Panc1 (cell line): ENCODE measurements at regions not wholly inside any gene's neighbourhood (a gene's known extent, or its start where the extent isn't known, plus 50 kb on each side); places are given as distances from the start of the nearest gene placed in this dataset.

Source experiments
- ATAC-seq: fragments of 200-7000 bp; cut with Tn5 transposase; 2 replicates; pipeline ENCODE4 v1.9.1; 2020; ENCODE audit warnings: mild to moderate bottlenecking, moderate library complexity
- BruUV-seq: library from RNA; stranded (reverse); fragments of 400-500 nt; replicated peaks from 2 replicates; lab custom pipeline; 2021; lab: Mats Ljungman, UMichigan
- CTCF ChIA-PET: fragments of 300-600 bp; sonication (Branson Sonifier 250); formaldehyde crosslinking; loops from one replicate; lab custom pipeline; 2022; ENCODE audit warnings: antibody characterized with exemption; lab: Charles Lee
- POLR2A ChIA-PET: fragments of 300-600 bp; sonication (Branson Sonifier 250); formaldehyde crosslinking; loops from one replicate; lab custom pipeline; 2022; ENCODE audit warnings: antibody characterized with exemption; lab: Charles Lee
- DNase-seq: peaks from one replicate; pipeline ENCODE4 v3.0.0-alpha.2; 2010; ENCODE audit warnings: low read depth, low spot score
- H3K27ac ChIP-seq: 2 replicates; pipeline ENCODE4 v1.5.1; 2011; ENCODE audit warnings: mild to moderate bottlenecking, low read length, inconsistent platforms
- H3K27me3 ChIP-seq: fragments of 200-500 bp; sonication (Bioruptor generic); 2 replicates; pipeline ENCODE4 v1.6.0; 2014; ENCODE audit warnings: low read length, inconsistent platforms; ENCODE audit not compliant: control insufficient read depth, insufficient read depth
- H3K36me3 ChIP-seq: fragments of 200-500 bp; sonication (Bioruptor generic); 2 replicates; pipeline ENCODE4 v1.5.1; 2014; ENCODE audit warnings: inconsistent platforms, mild to moderate bottlenecking, low read length, moderate library complexity; ENCODE audit not compliant: control insufficient read depth, insufficient read depth
- H3K4me1 ChIP-seq: 2 replicates; pipeline ENCODE4 v1.5.1; 2011; ENCODE audit warnings: inconsistent platforms, mild to moderate bottlenecking, low read length, moderate library complexity; ENCODE audit not compliant: control insufficient read depth, insufficient read depth
- H3K4me3 ChIP-seq, 2 experiments: 2 replicates each; pipeline ENCODE4 v1.5.1; 2011 to 2012; ENCODE audit warnings: low read depth in 2 of 2, low read length in 2 of 2, mild to moderate bottlenecking in 2 of 2, inconsistent platforms in 1 of 2, moderate library complexity in 1 of 2
- H3K9me3 ChIP-seq: fragments of 200-500 bp; sonication (Bioruptor generic); 2 replicates; pipeline ENCODE4 v1.5.1; 2014; ENCODE audit warnings: low read depth, mild to moderate bottlenecking, inconsistent platforms, low read length, moderate library complexity; ENCODE audit not compliant: control insufficient read depth, insufficient read depth
- POLR2AphosphoS5 ChIP-seq: IDR thresholded peaks from 2 replicates; pipeline ENCODE4 v1.6.1; 2012; ENCODE audit warnings: mild to moderate bottlenecking, low read depth, low read length, moderate library complexity
- SIN3A ChIP-seq: IDR thresholded peaks from 2 replicates; pipeline ENCODE4 v1.6.1; 2012; ENCODE audit warnings: low read depth, mild to moderate bottlenecking, low read length, moderate library complexity, borderline replicate concordance; ENCODE audit not compliant: insufficient read depth
- TCF7L2 ChIP-seq: IDR thresholded peaks from 2 replicates; pipeline ENCODE4 v1.6.1; 2011; ENCODE audit warnings: mild to moderate bottlenecking, low read depth, low read length, inconsistent platforms
- in situ Hi-C: cut with HindIII; loops from 2 replicates; pipeline ENCODE4 v1.10.0; 2016; ENCODE audit warnings: low sequenced_read_pairs, low pct_unique_long_range_greater_than_20kb
- intact Hi-C: fragments of 100-400 bp; cut with micrococcal nuclease; formaldehyde crosslinking; loops from one replicate; pipeline ENCODE4 v1.10.0; 2022; ENCODE audit not compliant: unreplicated experiment
- TF ChIP-seq, protein P1 (sequence below): fragments of 450-650 bp; IDR thresholded peaks from 2 replicates; pipeline ENCODE4 v1.5.1; 2017; ENCODE audit warnings: mild to moderate bottlenecking
- TF ChIP-seq, protein P2 (sequence below), 2 experiments: IDR thresholded peaks; 2 replicates each; pipeline ENCODE4 v1.6.1; 2011 to 2012; ENCODE audit warnings: low read depth in 2 of 2, control low read depth in 1 of 2, low read length in 1 of 2, mild to moderate bottlenecking in 1 of 2, moderate library complexity in 1 of 2; ENCODE audit not compliant: insufficient read depth in 1 of 2

DNA sequence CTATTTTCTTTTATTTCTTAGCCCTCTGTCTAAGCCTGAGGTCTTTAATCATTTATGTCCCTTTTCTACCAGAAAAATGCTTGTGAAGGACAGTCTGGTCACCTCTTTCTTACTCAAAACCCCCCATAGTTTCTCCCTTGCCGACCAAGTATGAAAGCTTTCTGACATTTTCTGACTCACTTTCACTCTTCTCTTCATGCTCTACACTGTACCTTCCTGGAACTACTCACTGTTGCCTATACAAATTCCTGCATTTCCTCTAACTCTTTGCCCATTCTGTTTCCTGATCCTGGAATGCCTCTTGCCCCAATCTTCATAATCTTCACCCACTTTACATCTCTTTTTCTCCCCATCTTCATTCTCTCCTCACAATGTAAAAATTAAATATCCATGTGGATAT is 380.0 kb downstream of the HHIPL2 start:
- ChIA-PET CTCF (no interaction called here), POLR2A (no interaction called here)
- ATAC-seq (no peak), DNase-seq (no peak)
- H3K27ac ChIP-seq = no peak overlapping the region
- BruUV-seq = no TSS peak
- H3K9me3 ChIP-seq = peaks cover 2% of the 10 kb centered on the region; the same call in 1 of the 2 replicates
- H3K27me3 ChIP-seq = no peaks in the 10 kb centered on the region
- H3K36me3 ChIP-seq = no peaks in the 10 kb centered on the region
- intact Hi-C loops = no loop called here
- TF ChIP-seq, protein P1, sequence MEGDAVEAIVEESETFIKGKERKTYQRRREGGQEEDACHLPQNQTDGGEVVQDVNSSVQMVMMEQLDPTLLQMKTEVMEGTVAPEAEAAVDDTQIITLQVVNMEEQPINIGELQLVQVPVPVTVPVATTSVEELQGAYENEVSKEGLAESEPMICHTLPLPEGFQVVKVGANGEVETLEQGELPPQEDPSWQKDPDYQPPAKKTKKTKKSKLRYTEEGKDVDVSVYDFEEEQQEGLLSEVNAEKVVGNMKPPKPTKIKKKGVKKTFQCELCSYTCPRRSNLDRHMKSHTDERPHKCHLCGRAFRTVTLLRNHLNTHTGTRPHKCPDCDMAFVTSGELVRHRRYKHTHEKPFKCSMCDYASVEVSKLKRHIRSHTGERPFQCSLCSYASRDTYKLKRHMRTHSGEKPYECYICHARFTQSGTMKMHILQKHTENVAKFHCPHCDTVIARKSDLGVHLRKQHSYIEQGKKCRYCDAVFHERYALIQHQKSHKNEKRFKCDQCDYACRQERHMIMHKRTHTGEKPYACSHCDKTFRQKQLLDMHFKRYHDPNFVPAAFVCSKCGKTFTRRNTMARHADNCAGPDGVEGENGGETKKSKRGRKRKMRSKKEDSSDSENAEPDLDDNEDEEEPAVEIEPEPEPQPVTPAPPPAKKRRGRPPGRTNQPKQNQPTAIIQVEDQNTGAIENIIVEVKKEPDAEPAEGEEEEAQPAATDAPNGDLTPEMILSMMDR = no peak
- TF ChIP-seq, protein P2, sequence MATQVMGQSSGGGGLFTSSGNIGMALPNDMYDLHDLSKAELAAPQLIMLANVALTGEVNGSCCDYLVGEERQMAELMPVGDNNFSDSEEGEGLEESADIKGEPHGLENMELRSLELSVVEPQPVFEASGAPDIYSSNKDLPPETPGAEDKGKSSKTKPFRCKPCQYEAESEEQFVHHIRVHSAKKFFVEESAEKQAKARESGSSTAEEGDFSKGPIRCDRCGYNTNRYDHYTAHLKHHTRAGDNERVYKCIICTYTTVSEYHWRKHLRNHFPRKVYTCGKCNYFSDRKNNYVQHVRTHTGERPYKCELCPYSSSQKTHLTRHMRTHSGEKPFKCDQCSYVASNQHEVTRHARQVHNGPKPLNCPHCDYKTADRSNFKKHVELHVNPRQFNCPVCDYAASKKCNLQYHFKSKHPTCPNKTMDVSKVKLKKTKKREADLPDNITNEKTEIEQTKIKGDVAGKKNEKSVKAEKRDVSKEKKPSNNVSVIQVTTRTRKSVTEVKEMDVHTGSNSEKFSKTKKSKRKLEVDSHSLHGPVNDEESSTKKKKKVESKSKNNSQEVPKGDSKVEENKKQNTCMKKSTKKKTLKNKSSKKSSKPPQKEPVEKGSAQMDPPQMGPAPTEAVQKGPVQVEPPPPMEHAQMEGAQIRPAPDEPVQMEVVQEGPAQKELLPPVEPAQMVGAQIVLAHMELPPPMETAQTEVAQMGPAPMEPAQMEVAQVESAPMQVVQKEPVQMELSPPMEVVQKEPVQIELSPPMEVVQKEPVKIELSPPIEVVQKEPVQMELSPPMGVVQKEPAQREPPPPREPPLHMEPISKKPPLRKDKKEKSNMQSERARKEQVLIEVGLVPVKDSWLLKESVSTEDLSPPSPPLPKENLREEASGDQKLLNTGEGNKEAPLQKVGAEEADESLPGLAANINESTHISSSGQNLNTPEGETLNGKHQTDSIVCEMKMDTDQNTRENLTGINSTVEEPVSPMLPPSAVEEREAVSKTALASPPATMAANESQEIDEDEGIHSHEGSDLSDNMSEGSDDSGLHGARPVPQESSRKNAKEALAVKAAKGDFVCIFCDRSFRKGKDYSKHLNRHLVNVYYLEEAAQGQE (IDR thresholded peaks at IDR 0.05; ENCODE audit: insufficient read depth in 1 of 2, low read depth in 2 of 2, low read length in 1 of 2) = no peak
- TF ChIP-seq TCF7L2 = no peak
- TF ChIP-seq SIN3A = no peak
- no peak for TF ChIP-seq POLR2AphosphoS5
- in situ Hi-C loops = no loop called here
- H3K4me1 ChIP-seq = no peaks in the 10 kb centered on the region
- no peak overlapping the region for H3K4me3 ChIP-seq

DNA sequence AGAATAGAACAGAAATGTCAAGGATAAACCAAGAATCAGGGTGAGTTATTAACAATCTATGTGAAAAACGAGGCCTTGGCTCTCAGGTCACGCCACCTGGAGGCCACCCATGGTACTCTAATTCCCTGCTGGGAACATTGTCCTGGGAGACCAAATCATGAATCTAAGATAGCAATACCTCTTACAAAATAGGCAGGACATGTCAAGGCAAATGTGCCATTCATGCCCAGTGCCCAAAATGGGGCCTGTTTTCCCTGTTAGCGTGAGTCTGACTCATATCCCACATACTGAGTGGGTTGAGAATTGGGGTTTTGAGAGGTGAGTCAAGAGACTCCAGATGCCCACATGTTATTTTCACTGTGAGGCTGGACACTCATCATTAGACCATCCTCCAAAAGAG is 380.8 kb downstream of the HHIPL2 start:
- intact Hi-C loops = no loop called here
- Histone ChIP-seq H3K4me3 (no peak overlapping the region), H3K27me3 (no peaks in the 10 kb centered on the region), H3K4me1 (no peaks in the 10 kb centered on the region), H3K9me3 (no peaks in the 10 kb centered on the region; the same call in 1 of the 2 replicates), H3K27ac (no peak overlapping the region), H3K36me3 (no peaks in the 10 kb centered on the region)
- in situ Hi-C loops = no loop called here
- BruUV-seq = no TSS peak
- CTCF ChIA-PET = interaction anchor here (0.6 kb wide), 1 partner anchor 1958 kb away, joined by 3 read pairs; no protein-coding TSS in a partner anchor
- TF ChIP-seq, protein P2 (IDR thresholded peaks at IDR 0.05; ENCODE audit: insufficient read depth in 1 of 2, low read depth in 2 of 2, low read length in 1 of 2) = no peak
- TF ChIP-seq, protein P1 = peak; percentile 64
- POLR2A ChIA-PET = no interaction called here
- DNase-seq (peak; percentile 24), ATAC-seq (no peak)
